Erythroblast (primary cell): ENCODE measurements at regions not wholly inside any gene's neighbourhood (a gene's known extent, or its start where the extent isn't known, plus 50 kb on each side); places are given as distances from the start of the nearest gene placed in this dataset.

Source experiments
- GATA1 ChIP-seq: IDR thresholded peaks from 2 replicates; pipeline ENCODE4 v1.6.1; 2011; ENCODE audit warnings: low read depth, mild to moderate bottlenecking, control low read depth, low read length, moderate library complexity
- POLR2A ChIP-seq: IDR thresholded peaks from 2 replicates; pipeline ENCODE4 v1.6.1; 2011; ENCODE audit warnings: mild to moderate bottlenecking, low read length

GRCh38 chr13:97133955-97134354 lies 88.2 kb upstream of the MBNL2 start:
- TF ChIP-seq POLR2A (no peak), GATA1 (no peak)
